EH (cell line): ENCODE measurements at regions not wholly inside any gene's neighbourhood (a gene's known extent, or its start where the extent isn't known, plus 50 kb on each side); places are given as distances from the start of the nearest gene placed in this dataset.

Source experiments
- DNase-seq: peaks from one replicate; pipeline ENCODE4 v3.0.0-alpha.2; 2015; ENCODE audit warnings: low read depth

DNA sequence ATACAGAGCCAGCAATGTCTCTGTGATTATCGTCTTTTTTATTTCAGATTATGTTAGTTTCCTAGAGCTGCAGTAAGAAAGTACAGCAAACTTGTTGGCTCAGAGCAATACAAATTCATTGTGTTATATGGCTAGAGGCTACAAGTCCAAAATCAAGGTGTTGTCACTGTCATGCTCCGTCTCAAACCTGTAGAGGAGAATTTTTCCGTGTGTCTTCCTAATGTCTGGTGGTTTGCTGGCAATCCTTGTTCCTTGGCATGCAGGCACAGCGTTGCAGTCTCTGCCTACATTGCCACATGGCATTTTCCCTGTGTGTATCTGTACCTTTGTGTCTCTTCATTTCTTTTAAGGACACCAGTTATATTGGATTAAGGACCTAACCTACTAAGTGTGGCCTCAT is 244.4 kb downstream of the LRRIQ3 start:
- DNase-seq, result no peak

- DNase-seq, result no peak
These were observed 244.8 kb downstream of the LRRIQ3 start for GRCh38 chr1:73953186-73953585.

DNA sequence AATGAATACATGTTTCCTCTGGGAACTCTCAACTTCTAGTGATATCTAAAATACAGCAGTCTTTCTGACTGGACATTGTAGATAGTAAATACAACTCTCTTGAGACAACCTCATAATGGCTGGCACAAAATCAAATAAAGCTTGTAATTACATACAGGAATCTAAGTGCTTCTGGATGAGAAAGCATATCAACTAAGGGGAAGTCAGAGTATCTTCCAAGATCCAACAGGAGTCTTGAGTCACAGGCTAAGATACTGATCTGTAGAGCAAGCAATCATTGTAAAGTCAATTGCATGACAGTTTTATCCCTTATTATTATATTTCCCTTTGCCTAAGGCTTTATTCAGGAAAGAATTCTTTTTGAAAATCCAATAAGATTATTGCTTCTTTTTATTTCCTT is 249.9 kb downstream of the LRRIQ3 start:
- no peak for DNase-seq

DNA sequence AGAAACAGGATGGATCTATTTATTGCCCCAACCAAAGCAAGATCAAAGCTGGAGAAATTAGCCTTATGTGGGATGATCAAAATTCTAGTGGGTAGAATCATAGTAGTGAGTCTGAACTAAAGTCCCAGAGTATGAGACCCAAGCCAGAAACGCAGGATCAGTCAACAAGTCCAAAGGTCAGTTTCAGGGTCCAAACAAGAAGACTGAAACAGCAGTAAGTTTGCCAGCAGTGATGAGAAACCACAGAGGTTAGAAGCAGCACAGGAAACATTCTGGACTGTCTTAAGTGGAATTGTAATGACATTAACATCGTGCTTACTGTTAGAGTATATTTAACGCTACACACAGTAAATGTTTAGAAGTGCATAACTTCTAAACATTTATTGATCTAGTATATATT is 251.0 kb downstream of the LRRIQ3 start:
- no peak for DNase-seq

GRCh38 chr1:73943270-73943669 is 254.7 kb downstream of the LRRIQ3 start:
- no peak for DNase-seq

GRCh38 chr1:73930293-73930692 is 267.7 kb downstream of the LRRIQ3 start:
- DNase-seq, result no peak

DNA sequence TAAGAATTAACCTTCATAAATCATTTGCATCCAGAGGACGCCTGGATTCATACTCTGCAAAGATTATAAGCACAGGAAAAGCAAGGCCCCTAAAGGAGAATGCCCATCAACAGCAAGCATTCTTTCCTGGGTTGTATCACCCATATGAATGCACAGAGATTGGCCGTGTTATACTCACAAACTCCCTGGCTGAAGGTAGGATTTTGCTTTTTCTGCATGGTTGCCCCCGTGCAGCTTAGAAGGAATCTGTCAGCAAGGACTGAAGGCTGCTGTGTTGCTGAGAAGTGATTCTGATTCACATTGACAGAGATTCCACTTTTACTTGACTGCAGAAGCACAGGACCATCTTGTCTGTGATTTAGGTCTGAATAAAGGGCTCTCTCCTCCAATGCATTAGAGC is 283.0 kb downstream of the LRRIQ3 start:
- no peak for DNase-seq

DNA sequence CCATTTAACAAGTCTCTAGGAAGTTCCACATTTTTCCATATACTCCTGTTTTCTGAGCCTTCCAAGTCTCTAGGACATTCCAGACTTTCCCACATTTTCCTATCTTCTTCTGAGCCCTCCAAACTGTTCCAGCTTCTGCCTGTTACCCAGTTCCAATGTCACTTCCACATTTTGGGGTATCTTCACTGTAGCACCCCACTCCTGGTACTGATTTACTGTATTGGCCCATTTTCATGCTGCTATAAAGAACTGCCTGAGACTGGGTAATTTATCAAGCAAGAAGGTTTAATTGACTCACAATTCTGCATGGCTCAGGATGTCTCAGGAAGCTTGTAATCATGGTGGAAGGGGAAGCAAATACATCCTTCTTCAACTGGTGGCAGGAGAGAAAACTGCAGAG is 285.0 kb downstream of the LRRIQ3 start:
- no peak for DNase-seq

DNA sequence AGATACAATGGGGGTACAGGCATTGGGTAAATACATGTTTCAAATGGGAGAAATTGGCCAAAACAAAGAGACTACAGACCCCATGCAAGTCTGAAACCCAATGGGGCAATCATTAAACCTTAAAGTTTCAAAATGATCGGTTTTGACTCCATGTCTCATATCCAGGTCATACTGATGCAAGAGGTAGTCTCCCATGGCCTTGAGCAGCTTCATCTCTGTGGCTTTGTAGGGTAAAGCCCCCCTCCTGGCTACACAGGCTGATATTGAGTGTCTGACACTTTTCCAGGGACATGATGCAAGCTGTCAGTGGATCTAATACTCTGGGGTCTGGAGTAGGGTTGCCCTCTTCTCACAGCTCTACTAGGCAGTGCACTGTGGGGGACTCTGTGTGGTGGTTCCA is 286.1 kb downstream of the LRRIQ3 start:
- no peak for DNase-seq

DNA sequence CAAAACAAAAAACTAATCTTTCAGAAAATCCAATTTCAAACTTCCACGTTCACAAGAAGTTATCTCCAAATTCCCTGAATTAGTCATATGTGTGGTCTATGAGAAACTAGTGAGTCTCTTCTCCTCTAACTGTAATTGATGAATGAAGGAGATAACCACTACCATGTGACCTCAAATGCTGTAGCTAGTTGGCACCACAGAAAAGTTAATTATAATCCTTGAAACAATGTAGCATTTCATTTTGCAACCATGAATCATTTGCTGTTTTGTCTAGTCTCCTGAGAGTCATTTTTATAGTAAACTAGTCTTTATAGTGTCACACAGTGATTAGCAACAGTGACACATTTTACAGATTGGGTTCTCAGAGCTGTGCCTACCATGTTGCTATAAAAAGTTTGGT is 287.5 kb downstream of the LRRIQ3 start:
- no peak for DNase-seq

DNA sequence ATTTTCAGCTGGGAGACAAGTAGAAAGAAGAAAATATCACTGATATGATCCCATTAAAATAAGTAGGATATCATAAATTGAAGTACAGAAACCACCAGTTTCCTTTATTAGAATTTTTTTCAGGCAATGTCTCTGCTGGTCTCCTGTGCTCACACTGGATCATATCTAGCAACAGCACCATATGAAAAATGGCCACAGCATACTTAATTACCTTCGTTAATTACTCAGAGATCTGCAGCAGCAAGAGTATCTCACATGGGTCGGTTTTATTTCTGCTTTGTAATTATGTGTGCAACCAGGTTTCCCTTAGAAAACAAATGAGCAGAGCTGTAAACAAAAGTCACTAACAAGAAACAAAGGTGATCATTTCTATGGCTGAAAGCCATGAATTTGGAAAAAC is 287.9 kb downstream of the LRRIQ3 start:
- no peak for DNase-seq

DNA sequence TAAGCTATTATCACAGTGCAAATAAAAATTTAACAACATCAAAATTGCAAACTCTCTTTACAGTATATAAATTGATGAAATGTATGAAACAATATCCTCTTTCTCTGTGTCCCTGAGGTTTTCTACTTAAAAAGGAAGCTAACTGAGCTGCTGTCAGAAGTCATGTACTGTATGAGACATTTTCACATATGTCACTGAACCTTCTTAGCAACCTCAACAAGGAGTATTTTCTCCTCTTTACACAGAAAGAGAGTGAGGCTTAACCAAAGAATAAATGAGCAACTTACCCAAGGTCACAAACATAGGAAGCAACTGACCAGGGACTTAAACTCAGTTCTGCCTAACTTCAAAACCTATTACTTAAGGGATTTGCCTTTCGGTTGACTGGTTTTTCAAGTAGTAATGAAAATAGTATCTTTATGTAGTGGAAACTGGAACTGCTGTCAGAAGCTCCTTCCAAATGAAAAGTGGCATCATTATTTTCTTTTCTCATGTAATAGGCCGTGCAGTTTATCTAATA is 288.9 kb downstream of the LRRIQ3 start:
- no peak for DNase-seq

GRCh38 chr1:73907051-73907450 is 290.9 kb downstream of the LRRIQ3 start:
- no peak for DNase-seq

GRCh38 chr1:73903092-73903491 is 294.9 kb downstream of the LRRIQ3 start:
- no peak for DNase-seq

DNA sequence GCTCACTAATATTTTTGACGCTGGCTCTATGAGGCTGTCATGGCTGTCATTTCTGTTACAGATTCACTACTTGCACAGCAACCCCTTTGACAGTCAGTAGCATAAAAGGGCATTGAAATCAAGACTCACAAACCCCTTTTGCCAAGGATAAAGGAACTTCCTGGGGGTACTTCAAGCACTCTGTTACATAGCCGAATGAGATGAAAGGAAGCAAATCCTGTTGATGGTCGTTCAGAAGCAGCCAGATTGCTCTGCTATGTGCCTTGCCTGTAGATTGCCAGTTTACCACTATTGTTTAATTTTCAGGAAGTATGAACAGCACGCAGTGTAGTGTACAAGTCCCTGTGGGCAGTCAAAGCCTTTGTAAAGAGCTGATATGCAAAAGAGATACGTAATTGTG is 296.2 kb downstream of the LRRIQ3 start:
- no peak for DNase-seq

DNA sequence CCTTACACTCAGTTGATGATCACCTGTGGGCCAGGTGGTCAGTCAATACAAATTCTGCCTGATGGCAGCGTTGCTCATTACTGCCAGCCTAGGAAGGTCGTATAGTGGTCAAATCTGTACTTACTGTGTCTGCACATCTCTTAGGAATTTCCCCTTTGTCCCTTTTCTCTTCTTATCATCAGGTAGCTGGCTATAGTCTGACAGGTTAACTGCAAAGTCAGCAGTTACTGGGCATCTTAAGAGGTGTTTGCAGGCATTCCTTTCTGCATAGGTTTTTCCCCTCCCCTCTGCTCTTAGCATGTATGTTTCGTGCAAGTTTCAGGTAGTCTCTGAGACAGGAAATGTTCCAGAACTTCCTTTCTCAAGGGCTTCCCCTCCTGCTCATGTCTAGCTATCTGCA is 298.7 kb downstream of the LRRIQ3 start:
- DNase-seq, result no peak

GRCh38 chr1:73898540-73898939 is 299.4 kb downstream of the LRRIQ3 start:
- DNase-seq, result no peak

DNA sequence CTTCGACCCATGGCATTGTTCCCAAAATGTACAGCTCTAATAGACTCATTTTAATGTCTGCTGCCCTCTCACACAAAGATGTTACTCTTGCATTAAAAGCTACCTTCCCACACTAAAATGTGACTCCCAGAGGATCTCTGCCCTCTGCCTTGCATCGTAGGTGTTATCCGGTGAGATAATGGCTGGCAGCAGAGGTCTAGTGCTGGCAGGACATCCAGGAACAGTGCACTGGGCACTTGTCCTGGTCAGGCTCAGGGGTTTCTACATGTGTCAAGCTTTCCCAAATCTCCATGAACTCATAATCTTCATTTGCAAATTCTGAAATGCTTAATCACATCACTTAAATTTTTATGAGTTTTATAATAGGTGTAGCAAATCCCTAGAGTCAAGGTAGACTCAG is 310.6 kb downstream of the LRRIQ3 start:
- DNase-seq, result no peak

- DNase-seq, result no peak
These were observed 311.3 kb downstream of the LRRIQ3 start for GRCh38 chr1:73886716-73887115.

GRCh38 chr1:73874806-73875205 is 323.2 kb downstream of the LRRIQ3 start:
- DNase-seq, result no peak

GRCh38 chr1:73868810-73869336 is 329.1 kb downstream of the LRRIQ3 start:
- no peak for DNase-seq

- DNase-seq, result no peak
These were observed 335.6 kb downstream of the LRRIQ3 start for GRCh38 chr1:73862355-73862754.

DNA sequence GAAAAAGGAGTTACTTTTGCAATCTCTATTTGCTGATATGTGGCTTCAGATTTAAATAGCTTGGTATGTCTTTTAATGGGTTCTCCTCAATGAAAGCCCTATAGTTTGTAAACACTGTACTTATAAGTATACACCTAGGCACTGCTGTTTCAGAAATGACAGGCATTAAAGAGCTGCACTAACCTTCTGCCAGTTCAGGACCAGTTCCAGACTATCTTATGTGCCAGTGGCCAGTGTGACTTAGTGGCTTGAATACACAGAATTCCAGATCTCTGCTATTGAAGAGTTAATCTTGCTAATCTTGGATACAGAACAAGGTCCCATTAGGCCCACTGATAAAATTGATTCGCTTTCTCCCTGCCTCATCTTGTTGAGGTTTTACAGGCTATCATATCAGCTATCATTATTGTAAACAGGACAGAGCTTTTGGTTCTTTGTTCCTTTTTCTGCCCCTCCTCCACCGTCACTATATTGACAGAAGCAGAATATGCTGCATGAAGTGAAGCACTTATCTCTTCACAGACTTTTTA is 337.5 kb downstream of the LRRIQ3 start:
- DNase-seq, result no peak

DNA sequence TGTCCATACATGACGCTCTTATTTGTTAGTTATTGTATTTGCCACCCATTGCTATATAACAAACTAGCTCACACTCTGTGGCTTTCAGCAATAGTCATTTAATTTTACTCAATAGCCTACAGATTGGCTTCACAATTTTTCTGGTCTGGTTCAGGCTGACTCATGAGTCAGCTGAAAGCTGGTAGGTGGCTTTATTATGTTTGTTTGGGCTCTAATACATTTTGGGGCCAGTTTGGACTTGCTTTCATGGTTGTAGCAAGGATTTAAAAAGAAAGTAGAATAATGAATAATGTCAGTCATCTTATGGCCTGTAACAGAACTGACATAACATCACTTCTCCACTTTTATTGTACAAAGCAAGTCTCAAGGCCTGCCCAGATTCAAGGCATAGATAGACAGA is 338.7 kb downstream of the LRRIQ3 start:
- no peak for DNase-seq

GRCh38 chr1:73854527-73854926 is 343.4 kb downstream of the LRRIQ3 start:
- DNase-seq, result no peak
